ENCODE measurements at regions not wholly inside any gene's neighbourhood (a gene's known extent, or its start where the extent isn't known, plus 50 kb on each side); places are given as distances from the start of the nearest gene placed in this dataset.

GRCh38 chr5:124102486-124102885 is 590.5 kb downstream of the CSNK1G3 start:
- Histone ChIP-seq H3K9me3 (ENCODE audit: control insufficient read depth in 4 of 4, low read length in 3 of 4) (peaks cover 0 to 1% (median 0%) of the 10 kb centered on the region in 4 donors), H3K36me3 (ENCODE audit: control insufficient read depth in 4 of 4, insufficient read depth in 3 of 4, low read depth in 1 of 4, low read length in 3 of 4) (no peaks in the 10 kb centered on the region), H3K4me3 (ENCODE audit: low read depth in 1 of 3, low read length in 3 of 3) (no peak overlapping the region), H3K9ac (ENCODE audit: low read depth in 1 of 2, low read length in 2 of 2) (no peak overlapping the region), H3K27ac (ENCODE audit: low read depth in 1 of 2, low read length in 2 of 2) (no peak overlapping the region), H3K27me3 (ENCODE audit: control insufficient read depth in 4 of 4, insufficient read depth in 4 of 4, low read length in 3 of 4) (no peaks in the 10 kb centered on the region), H3K4me1 (ENCODE audit: control insufficient read depth in 4 of 4, insufficient read depth in 4 of 4, low read length in 3 of 4) (no peaks in the 10 kb centered on the region)
- no peak for DNase-seq (ENCODE audit: low spot score)
- 89% methylated on average over 3 of the region's 3 CpGs for WGBS
- no peak for TF ChIP-seq RXRA (IDR thresholded peaks at IDR 0.05)
- no peak for TF ChIP-seq ATF3 (IDR thresholded peaks at IDR 0.05)
- no peak for TF ChIP-seq EGR1 (IDR thresholded peaks at IDR 0.05; ENCODE audit: low read depth in 2 of 2)
- no peak for TF ChIP-seq FOXA1 (IDR thresholded peaks at IDR 0.05)
- no peak for TF ChIP-seq RAD21 (IDR thresholded peaks at IDR 0.05)
- TF ChIP-seq MAX (IDR thresholded peaks at IDR 0.05) = no peak
- TF ChIP-seq YY1 (IDR thresholded peaks at IDR 0.05) = no peak
- TF ChIP-seq HNF4A (conservative IDR thresholded peaks at IDR 0.05) = no peak
- no peak for TF ChIP-seq SP1 (IDR thresholded peaks at IDR 0.05)
- no peak for TF ChIP-seq GABPA (IDR thresholded peaks at IDR 0.05 in 1 of 2, conservative IDR thresholded peaks at IDR 0.05 in 1 of 2)
- no peak for TF ChIP-seq HNF4G (IDR thresholded peaks at IDR 0.05)
- TF ChIP-seq TAF1 (conservative IDR thresholded peaks at IDR 0.05) = no peak
- TF ChIP-seq FOXA2 (IDR thresholded peaks at IDR 0.05) = no peak
- no peak for TF ChIP-seq CTCF (IDR thresholded peaks at IDR 0.05; ENCODE audit: low read depth, low read length, missing input control)
- TF ChIP-seq ZBTB33 (IDR thresholded peaks at IDR 0.05) = no peak
- no peak for TF ChIP-seq NR2F2 (IDR thresholded peaks at IDR 0.05)

GRCh38 chr5:124093658-124094057 is 581.7 kb downstream of the CSNK1G3 start:
- WGBS = 92% methylated on average over 1 of the region's 1 CpG
- H3K9me3 ChIP-seq (ENCODE audit: control insufficient read depth in 4 of 4, low read length in 3 of 4) = no peaks in the 10 kb centered on the region
- TF ChIP-seq ATF3 (IDR thresholded peaks at IDR 0.05) (no peak), HNF4A (conservative IDR thresholded peaks at IDR 0.05) (no peak), SP1 (IDR thresholded peaks at IDR 0.05) (no peak), CTCF (IDR thresholded peaks at IDR 0.05; ENCODE audit: low read depth, low read length, missing input control) (no peak), EGR1 (IDR thresholded peaks at IDR 0.05; ENCODE audit: low read depth in 2 of 2) (no peak), REST (IDR thresholded peaks at IDR 0.05) (no peak), RAD21 (IDR thresholded peaks at IDR 0.05) (no peak), YY1 (IDR thresholded peaks at IDR 0.05) (no peak), FOXA1 (IDR thresholded peaks at IDR 0.05) (no peak), JUND (IDR thresholded peaks at IDR 0.05) (no peak), RXRA (IDR thresholded peaks at IDR 0.05) (no peak), NR2F2 (IDR thresholded peaks at IDR 0.05) (no peak), TAF1 (conservative IDR thresholded peaks at IDR 0.05) (no peak)
- H3K4me3 ChIP-seq (ENCODE audit: low read depth in 1 of 3, low read length in 3 of 3) = no peak overlapping the region
- DNase-seq (ENCODE audit: low spot score) = no peak
- H3K4me1 ChIP-seq (ENCODE audit: control insufficient read depth in 4 of 4, insufficient read depth in 4 of 4, low read length in 3 of 4) = no peaks in the 10 kb centered on the region
- no peaks in the 10 kb centered on the region for H3K27me3 ChIP-seq (ENCODE audit: control insufficient read depth in 4 of 4, insufficient read depth in 4 of 4, low read length in 3 of 4)
- H3K36me3 ChIP-seq (ENCODE audit: control insufficient read depth in 4 of 4, insufficient read depth in 3 of 4, low read depth in 1 of 4, low read length in 3 of 4) = no peaks in the 10 kb centered on the region
- no peak overlapping the region for H3K9ac ChIP-seq (ENCODE audit: low read depth in 1 of 2, low read length in 2 of 2)
- no peak overlapping the region for H3K27ac ChIP-seq (ENCODE audit: low read depth in 1 of 2, low read length in 2 of 2)
